NCI-H2196 treated with DMSO at 0.1 percent for 48 hours (cell line): ENCODE measurements at regions not wholly inside any gene's neighbourhood (a gene's known extent, or its start where the extent isn't known, plus 50 kb on each side); places are given as distances from the start of the nearest gene placed in this dataset.
"Not testable (repeated sequence)": the region's sequence is repeated elsewhere in the genome, so short reads cannot be mapped to it uniquely, and the experiment has no call there.

Experiments
- DNase-seq: peaks from one replicate; lab custom pipeline; 2025; ENCODE audit not compliant: unreplicated experiment; lab: John Stamatoyannopoulos, UW

DNA sequence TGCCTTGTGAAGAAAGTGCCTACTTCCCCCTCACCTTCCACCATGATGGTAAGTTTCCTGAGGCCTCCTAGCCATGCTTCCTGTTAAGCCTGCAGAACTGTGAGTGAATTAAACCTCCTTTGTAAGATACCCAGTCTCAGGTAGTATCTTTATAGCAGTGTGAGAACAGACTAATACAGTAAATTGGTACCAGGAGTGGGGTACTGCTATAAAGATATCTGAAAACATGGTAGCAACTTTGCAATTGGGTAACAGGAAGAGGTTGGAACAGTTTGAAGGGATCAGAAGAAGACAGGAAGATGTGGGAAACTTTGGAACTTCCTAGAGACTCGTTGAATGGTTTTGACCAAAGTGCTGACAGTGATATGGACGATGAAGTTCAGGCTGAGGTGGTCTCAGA is 550.3 kb upstream of the ADAMTS5 start:
- not testable (repeated sequence) for DNase-seq

DNA sequence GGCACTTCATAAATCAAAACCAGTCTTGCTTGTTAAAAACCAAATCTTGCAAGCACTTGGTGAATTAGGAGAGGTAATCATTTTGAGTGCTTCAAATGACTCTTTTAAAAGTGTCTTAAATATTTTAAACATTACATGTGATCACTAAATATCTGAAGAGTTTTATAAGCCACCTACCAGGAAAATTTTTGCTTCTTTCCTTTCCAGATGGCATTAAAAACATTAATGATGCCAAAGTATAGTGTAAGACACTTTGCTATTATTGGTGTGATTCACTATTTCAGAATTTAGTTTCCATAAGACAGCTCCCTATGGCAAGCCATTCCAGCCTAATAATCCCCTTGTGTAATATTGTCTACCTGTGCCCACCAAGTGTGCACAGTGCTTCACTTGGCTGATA is 548.8 kb upstream of the ADAMTS5 start:
- no peak for DNase-seq

DNA sequence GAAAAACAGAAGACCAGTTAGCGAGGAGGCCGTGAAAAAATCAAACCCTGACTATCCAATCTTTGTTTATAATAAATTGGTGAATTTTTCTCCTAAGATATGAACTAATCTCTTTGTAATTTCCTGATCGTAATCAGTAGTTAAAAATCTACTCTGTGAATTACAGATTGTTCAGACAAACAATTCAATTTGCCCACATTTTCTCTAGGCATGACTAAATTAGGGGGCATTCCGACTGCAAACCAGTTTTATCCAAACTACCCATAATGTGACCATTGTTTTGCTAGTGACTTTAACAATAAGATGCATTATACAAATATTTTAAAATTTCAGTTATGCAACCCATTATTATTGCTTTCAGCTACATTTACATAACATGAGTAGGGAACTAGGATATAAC is 546.9 kb upstream of the ADAMTS5 start:
- DNase-seq, result no peak

DNA sequence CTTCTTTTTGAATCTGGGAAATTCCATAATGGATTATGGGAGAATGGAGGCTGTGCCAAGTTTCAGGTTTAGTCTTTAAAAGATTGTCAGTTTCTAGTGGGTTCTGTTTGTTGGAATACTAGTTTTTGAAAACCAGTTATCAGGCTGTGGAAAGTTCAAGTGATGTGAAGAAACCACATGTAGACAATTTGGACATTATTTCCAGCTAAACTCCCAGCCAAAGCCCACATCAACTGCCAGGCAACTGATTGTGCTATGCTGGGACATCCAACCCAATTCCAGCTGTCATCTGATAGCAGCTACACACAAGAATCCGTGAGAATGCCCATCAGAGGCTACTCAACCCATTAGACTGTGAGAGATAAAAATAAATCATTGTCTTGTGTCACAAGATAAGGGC is 546.1 kb upstream of the ADAMTS5 start:
- no peak for DNase-seq

DNA sequence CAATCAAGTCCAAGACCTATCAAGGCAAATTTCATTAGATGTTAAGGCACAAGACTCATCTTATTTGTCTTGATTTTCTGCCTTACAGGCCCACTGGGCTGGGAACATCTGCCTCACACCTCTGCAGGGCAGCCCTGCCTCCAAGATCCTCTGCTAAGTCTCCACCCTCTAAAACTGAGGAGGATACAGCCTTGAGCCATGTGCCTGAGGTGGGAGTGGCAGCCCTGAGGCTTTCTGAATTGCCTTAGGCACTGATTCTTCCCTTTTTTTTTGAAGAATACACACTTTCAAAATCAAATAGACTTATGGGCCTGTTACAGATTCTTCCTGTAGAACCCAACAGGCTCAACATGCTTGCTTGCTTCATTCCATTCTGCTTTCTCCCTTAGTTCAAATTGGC is 544.3 kb upstream of the ADAMTS5 start:
- DNase-seq, result no peak

DNA sequence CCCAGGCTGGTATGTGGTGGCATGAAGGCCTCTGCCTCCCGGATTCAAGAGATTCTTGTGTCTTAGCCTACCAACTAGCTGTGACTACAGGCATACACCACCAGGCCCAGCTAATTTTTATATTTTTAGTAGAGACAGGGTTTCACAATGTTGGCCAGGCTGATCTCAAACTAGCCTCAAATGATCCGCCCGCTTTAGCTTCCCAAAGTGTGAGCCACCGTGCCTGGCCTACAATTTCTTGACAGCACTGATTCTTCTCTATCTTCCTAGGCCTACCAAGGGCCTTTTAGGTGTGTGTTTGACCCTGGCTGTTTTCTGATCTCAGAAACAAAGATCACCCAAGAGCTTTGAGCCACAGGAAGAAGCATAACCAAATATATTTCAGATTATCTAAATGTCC is 540.8 kb upstream of the ADAMTS5 start:
- no peak for DNase-seq

DNA sequence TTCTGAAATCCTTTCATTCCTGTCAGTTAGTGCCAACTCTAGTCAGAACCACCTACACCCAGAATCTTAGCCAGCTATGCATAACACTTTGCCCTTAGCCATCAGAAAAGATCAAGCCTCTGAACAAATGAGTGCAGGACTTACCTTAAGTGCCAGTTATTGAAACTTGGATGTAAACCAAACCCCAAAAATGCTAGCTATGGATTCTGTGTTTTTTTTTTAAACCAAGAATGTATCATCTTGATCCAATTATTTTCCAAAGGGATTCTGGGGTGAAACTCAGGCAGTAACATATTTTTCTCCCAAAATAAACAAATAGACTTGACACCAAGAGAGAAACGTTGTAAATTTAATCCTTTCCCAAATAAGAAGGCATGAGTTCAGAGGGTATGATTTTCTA is 538.6 kb upstream of the ADAMTS5 start:
- no peak for DNase-seq

DNA sequence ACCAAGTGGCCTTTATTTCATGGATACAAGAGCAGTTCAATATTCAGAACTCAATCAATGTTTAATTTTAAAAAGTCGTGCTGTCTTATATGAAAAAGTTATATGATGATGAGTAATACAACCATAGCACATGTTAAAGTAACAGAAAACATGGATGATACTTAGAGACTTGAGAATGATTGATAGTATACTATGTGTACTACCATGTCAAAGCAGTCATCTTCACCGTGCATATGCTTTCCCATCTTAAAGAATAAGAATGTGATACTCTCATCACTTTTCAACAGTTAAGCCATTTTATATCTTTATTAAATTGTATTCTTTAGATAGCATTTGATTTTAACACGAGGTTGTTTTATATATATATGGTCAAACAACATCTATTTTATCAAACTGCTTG is 535.9 kb upstream of the ADAMTS5 start:
- DNase-seq, result no peak

DNA sequence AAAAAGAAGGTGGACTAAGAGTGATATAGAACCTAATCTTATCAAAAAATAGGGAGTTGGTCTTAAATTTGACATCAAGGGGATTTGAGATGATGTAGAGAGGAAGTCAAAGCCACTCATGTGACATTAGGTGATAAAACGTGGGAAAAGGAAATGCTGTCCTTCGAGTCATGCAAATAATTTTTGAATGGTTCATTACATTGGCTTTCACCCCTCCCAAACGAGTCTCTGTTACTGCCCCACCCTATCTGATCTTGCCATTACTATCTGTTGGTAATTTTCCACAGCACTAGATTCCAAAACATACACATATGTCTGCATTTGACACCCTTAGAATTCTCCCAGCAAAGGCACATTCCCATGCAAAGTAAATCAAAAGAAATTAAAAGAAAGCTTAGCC is 531.1 kb upstream of the ADAMTS5 start:
- DNase-seq, result no peak

DNA sequence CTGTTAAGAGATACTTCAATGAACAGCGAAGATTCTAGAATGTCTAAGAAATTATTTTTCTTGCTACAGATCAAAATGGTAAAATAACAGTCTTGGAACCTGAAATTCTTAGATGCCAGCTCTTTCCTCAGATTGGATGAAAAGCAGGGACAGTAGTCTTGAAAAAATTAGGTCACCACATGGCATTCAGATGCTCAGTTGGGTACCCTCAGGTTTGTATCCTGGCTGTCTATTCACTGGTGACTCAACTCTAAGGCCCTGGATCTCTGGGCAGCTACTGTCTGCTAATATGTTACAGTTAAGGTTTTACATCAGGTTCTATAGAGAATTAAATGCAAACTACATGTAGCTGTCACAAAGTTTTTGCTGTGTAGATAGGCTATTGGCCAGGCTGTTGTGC is 528.9 kb upstream of the ADAMTS5 start:
- no peak for DNase-seq

DNA sequence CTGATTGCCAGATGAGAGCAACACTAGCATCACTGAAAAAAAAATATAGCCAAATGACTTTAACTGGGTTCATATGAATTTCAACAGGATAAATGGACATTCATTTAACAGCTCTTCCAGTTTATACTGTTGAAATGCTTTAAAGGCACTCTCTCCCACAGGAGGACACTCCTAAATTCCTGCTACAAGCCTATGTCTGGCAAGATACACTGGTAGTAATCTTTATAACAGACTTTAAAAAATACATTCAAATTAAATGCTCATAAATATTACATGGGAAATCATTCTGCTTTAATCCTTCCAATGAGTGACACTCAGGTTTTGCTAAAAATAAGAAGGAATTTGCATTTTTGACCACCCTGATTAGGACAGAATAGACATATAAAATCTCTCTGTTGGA is 526.7 kb upstream of the ADAMTS5 start:
- DNase-seq, result no peak

DNA sequence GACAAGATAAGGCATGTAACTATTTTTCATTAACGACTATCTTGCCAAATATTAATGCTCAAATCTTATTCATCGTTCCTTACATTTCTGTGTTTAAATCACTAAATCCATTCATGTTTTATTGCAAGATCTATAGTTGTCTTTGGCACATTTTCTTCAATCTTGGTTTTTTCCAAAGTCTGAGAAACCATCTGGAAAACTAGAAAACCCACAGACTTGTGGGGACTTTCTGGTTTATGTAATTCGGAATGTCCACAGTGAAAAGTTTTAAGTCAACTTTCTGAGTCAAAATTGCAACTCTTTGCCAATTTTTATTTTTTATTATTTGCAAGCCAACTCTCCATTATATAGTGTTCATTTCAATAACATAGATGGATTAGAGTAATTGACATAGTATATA is 520.8 kb upstream of the ADAMTS5 start:
- no peak for DNase-seq

DNA sequence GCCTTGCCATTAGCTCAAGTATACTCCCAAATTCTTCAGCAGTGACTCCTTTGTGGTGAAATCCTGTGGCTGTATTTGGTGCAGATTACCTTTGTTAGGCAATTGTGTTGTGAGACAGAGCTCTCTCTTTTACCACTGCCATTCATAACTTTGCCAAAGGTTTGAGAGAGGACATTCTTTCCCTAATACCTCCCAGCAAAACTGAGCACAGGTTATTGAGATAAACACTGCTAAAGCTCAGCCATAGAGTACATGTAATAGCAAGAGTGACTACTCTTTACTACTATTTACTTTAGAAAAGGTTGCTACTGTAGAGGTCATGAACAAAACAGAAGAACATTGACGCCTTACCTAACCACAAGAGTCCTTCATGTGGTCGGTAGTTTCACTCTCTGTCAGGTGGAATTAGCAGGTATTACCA is 514.0 kb upstream of the ADAMTS5 start:
- no peak for DNase-seq

DNA sequence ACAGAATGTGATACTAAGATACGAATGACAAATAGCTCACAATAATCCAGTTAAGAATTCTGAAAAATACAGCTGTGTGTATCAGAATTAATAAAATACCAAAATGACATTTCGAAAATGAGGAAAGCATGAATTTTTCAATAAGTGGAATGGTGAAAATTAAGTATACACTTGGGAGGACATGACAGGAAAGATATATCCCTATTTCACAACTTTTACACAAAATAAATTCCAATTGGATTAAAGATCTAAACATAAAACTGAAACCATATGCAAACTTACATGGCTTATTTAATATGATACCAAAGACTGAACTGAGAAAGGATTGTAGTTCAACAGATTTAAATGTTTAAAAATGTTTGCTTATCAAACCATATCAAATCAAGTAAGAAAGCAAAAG is 510.4 kb upstream of the ADAMTS5 start:
- no peak for DNase-seq

DNA sequence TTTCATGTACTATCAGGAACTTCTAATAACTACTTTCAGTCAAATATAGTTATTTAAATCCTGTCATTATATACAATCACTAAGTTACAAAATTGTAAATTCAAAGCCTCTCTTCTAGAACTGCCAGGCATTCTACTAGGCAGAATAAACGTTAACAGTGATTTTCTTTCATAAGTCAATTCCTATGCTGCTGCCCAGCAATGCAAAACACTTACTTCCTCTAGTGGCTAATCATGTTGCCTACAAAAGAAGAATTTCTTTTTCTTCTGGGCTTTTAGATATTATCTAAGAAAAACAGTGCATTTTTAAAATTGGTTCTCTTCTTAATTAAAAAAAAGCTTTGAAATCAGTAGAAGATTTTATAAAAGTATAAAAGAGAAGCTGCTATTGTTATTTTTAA is 509.8 kb upstream of the ADAMTS5 start:
- DNase-seq, result no peak

DNA sequence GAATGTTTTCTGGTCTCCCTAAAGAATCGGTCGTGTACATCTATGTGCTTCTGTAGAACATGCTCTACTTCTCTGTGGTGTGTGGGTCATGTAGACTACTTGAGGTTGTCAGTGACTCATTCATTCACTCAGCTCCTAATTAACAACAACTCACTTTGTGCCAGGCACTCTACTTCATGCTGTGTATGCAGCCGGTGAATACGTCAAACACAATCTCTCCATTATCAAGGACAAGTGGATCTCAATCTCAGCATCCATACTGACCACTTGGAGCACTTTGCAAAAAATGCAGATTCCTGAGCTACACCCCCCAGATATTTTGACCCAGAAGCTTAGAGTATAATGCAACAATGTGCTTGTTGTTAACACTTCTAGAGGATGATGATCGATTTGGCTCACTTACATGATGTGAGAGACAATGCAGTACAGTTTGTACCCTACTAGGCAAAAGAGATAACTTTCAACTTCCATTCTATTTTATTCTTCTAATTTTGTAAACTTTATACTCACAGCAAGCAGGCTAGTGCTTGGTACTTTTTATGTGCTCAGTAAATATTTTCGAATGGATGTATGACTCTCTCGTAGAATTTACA is 508.6 kb upstream of the ADAMTS5 start:
- DNase-seq, result no peak

DNA sequence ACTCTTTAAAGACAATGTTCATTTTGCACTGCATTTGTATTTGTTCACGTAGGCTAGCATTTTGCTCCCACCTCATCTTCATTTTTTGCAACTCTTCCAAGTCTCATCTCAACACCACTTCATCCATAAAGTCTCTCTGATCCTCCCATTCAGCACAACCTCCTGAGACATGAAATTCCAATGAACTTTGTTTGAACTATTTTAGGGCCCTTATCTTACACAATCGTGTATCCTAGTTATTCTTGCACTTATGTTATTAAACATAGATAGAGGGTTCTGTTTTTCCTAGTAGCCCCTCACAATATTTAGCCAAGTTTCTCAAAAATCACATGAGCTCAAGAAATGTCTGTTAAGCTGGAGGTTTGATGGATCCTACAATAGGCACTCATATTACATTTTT is 500.5 kb upstream of the ADAMTS5 start:
- DNase-seq, result no peak

DNA sequence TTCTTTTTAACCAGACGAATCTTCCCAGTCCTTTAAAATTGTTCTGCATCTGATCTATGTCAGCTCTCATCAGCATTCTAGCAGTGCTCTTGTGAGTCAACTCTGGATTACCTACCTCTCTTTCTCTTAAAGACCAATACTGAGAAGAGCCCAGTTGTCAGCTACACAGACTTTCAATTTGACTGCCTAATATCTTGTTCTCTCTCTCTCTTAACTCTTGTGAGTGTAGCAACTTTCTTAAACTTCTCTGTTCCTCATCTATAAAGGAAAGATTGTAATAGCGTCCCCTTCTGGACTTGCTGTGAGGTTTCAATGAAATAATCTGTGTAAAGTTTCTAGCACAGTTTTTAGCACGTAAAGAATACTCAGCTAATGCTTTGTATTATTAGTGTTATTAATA is 499.3 kb upstream of the ADAMTS5 start:
- no peak for DNase-seq

DNA sequence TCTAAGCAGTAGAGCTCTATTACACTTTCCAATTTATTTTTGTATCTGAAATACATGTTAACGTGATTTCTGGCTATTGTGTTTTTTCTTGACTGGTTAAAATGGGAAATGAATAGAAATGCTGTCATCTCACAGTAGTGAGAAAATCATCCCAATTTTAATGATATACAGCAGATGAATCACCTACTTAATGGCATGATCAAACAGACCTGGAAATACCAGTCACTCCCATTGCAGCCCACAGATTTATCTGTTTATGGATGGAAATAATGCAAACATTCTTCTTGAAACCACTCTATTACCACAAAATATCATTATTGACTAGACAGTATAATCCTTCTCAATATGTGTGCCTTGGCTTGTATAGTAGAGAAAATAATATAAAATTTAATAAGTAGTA is 497.8 kb upstream of the ADAMTS5 start:
- DNase-seq, result no peak

DNA sequence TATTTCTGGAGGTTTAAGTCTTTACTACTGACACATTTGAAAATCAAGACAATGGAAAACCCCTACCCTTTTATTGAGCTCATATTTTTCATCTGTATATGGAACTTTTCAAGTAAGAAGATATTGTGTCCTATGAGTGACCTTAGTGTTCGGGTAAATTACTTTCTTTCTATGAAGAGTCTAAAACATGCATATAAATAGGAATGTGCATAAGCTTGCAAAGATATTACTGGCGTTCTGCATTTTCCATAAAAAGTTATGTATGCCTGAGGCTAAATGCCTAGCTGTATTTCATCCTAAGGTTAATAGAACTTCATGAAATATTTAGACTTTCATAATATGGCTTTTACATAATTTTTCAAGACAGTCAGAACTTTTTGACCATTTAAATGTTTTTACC is 495.8 kb upstream of the ADAMTS5 start:
- no peak for DNase-seq

DNA sequence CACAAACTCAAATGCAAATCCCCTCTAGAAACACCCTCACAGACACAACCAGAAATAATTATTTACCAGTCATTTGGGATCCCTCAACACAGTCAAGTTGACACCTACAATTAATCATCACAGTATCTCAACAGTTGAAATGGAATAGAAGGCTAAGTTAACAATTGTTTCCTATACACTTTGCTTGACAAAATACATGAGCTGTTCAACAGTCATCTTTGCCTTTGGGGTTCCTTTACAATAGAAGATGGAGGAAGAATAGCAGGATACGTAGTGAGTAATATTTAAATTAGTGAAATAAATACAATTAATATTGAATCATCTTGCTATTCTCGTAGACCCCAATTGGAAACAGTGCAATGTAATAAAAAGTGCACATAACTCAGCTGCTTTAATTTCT is 487.3 kb upstream of the ADAMTS5 start:
- no peak for DNase-seq

DNA sequence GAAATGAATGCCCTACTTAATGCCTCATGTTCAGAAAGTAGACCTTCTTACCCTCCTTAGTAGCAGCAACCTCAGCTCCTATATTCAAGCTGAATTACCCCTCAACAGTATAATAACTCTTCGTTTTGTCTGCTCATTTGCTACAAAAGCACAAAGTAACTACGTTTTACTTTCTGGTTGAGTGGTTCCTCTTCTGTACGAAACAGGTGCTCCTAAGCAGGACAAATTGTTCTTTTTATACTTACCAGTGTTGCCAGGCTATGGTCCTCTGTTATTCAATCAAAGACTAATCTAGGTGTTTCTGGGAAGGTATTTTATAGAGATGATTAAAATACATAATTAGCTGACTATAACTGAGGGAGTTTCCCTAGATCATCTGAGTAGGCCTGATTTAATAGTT is 484.2 kb upstream of the ADAMTS5 start:
- DNase-seq, result no peak

DNA sequence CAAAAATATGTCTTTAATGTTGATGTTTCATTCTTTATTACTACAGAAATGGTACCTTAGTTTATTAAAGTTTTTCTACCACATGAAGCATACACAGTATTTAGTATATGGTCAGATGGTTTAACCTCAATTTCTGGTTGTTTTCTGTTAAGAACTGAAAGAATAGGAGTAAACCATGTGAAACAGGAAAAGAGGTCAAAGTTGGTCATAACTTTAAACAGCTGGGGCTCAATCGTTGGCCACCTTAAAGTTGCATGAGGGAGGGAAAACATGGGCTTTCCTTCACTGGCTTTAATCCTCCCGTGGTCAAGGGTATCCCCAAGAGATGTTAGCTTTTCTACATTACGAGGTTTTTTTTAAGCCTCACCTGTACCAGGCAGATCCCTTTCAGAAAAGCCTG is 483.3 kb upstream of the ADAMTS5 start:
- DNase-seq, result no peak

DNA sequence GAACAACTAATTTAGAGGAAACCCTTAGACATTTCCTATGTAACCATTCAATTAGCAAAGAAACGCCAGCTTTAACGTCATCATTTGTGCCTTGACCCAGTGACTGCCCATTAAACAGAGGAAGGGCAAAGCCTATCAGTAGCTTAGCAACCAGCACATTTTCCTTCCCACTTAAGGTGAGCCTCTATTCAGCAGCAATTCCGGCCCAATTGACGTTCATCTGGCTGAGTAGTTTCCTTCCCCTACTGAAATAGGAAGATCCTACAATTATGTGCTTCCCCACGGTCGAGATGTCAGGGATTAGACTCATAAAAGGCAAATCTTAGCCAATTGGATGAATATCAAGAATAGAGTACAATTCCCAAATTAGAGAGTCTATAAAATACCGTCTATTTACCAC is 482.1 kb upstream of the ADAMTS5 start:
- no peak for DNase-seq
